ENCODE measurements at regions not wholly inside any gene's neighbourhood (a gene's known extent, or its start where the extent isn't known, plus 50 kb on each side); places are given as distances from the start of the nearest gene placed in this dataset.

- no peak for FAIRE-seq
- Histone ChIP-seq H4K20me1 (ENCODE audit: insufficient read depth, low read length) (no peaks in the 10 kb centered on the region), H3K4me3 (replicated peaks in 1 of 3; ENCODE audit: insufficient read depth in 1 of 3, low read depth in 2 of 3, low read length in 3 of 3) (no peak overlapping the region), H3K9me3 (ENCODE audit: low read length) (no peaks in the 10 kb centered on the region), H3K79me2 (ENCODE audit: insufficient read depth, low read length) (no peaks in the 10 kb centered on the region), H3K27ac (ENCODE audit: extremely low read length, insufficient read depth, low read length) (no peak overlapping the region), H3K4me2 (ENCODE audit: low read depth, low read length) (no peak overlapping the region), H2AFZ (ENCODE audit: low read length) (no peak overlapping the region), H3K36me3 (replicated peaks in 1 of 2; ENCODE audit: control insufficient read depth in 1 of 2, insufficient read depth in 2 of 2, low read length in 2 of 2) (no peaks in the 10 kb centered on the region), H3K4me1 (ENCODE audit: insufficient read depth, low read length) (no peaks in the 10 kb centered on the region), H3K27me3 (ENCODE audit: control insufficient read depth in 1 of 2, insufficient read depth in 2 of 2, low read length in 2 of 2) (peaks cover 0 to 3% of the 10 kb centered on the region in 2 experiments; a peak in 2 of 5 replicates), H3K9ac (ENCODE audit: insufficient read depth, low read depth, low read length) (no peak overlapping the region)
- intact Hi-C loops (cut with micrococcal nuclease; ENCODE audit: unreplicated experiment): no loop called here
- ChIA-PET CTCF (ENCODE audit: low intra/inter-chr PET ratio, low total read pairs) (no interaction called here), POLR2A (no interaction called here)
- BruUV-seq (replicated peaks): no TSS peak
- 10% methylated on average over 2 of the region's 2 CpGs for WGBS (ENCODE audit: low lambda C conversion rate)
- in situ Hi-C loops (cut with HindIII; ENCODE audit: extremely low pct_ligation_motif_present, low pct_unique_long_range_greater_than_20kb): no loop called here
- TF ChIP-seq CAMTA2 (CRISPR knock-in tag; IDR thresholded peaks at IDR 0.05; ENCODE audit: borderline replicate concordance) (no peak), ARNT (IDR thresholded peaks at IDR 0.05) (no peak), KDM2A (CRISPR knock-in tag; IDR thresholded peaks at IDR 0.05; ENCODE audit: borderline replicate concordance, low read depth) (no peak), ZNF543 (CRISPR knock-in tag; IDR thresholded peaks at IDR 0.05) (no peak), ASH2L (IDR thresholded peaks at IDR 0.05; ENCODE audit: insufficient read length, low read depth, low read length) (no peak)
- ATAC-seq: no peak
- no peak for DNase-seq (ENCODE audit: low spot score)
Observed at GRCh38 chr1:214974002-214974401, 108.5 kb upstream of the KCNK2 start.

DNA sequence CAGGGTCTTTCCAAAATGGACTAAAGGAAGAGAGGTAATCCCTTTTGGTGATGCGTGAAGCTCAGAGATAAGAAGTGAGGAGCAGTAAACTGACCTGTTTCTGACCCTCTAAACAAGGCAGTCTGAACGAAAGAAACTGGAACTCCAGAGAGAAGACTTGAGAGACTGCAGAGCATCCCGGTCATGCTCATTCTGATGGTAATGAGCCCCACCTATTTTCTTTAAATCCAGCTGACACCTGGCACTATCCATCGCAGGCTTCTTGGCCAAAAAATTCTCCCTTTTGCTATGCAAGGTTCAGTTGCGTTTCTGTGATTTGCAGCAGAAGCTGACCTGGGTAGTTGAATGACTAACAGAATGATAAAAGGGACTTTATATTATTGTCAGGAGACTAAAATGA lies 105.9 kb upstream of the KCNK2 start:
- BruUV-seq (replicated peaks): no TSS peak
- Histone ChIP-seq H4K20me1 (ENCODE audit: insufficient read depth, low read length) (no peaks in the 10 kb centered on the region), H3K9me3 (ENCODE audit: low read length) (no peaks in the 10 kb centered on the region), H3K27me3 (ENCODE audit: control insufficient read depth in 1 of 2, insufficient read depth in 2 of 2, low read length in 2 of 2) (peaks cover 0 to 3% of the 10 kb centered on the region in 2 experiments; a peak in 2 of 5 replicates), H3K9ac (ENCODE audit: insufficient read depth, low read depth, low read length) (no peak overlapping the region), H2AFZ (ENCODE audit: low read length) (no peak overlapping the region), H3K4me2 (ENCODE audit: low read depth, low read length) (no peak overlapping the region), H3K79me2 (ENCODE audit: insufficient read depth, low read length) (no peaks in the 10 kb centered on the region), H3K36me3 (replicated peaks in 1 of 2; ENCODE audit: control insufficient read depth in 1 of 2, insufficient read depth in 2 of 2, low read length in 2 of 2) (no peaks in the 10 kb centered on the region), H3K27ac (ENCODE audit: extremely low read length, insufficient read depth, low read length) (no peak overlapping the region), H3K4me3 (replicated peaks in 1 of 3; ENCODE audit: insufficient read depth in 1 of 3, low read depth in 2 of 3, low read length in 3 of 3) (no peak overlapping the region), H3K4me1 (ENCODE audit: insufficient read depth, low read length) (no peaks in the 10 kb centered on the region)
- ChIA-PET CTCF (ENCODE audit: low intra/inter-chr PET ratio, low total read pairs) (no interaction called here), POLR2A (no interaction called here)
- no peak for FAIRE-seq
- intact Hi-C loops (cut with micrococcal nuclease; ENCODE audit: unreplicated experiment) (no loop called here), in situ Hi-C loops (cut with HindIII; ENCODE audit: extremely low pct_ligation_motif_present, low pct_unique_long_range_greater_than_20kb) (no loop called here)
- no peak for TF ChIP-seq MIER3 (CRISPR knock-in tag; IDR thresholded peaks at IDR 0.05; ENCODE audit: borderline replicate concordance)
- no peak for TF ChIP-seq TOPORS (CRISPR knock-in tag; IDR thresholded peaks at IDR 0.05)
- TF ChIP-seq KLF15 (CRISPR knock-in tag; IDR thresholded peaks at IDR 0.05; ENCODE audit: borderline replicate concordance): no peak
- no peak for TF ChIP-seq ZNF557 (CRISPR knock-in tag; IDR thresholded peaks at IDR 0.05)
- no peak for TF ChIP-seq BRCA1 (CRISPR knock-in tag; IDR thresholded peaks at IDR 0.05)
- TF ChIP-seq SMARCC2 (IDR thresholded peaks at IDR 0.05): no peak
- no peak for TF ChIP-seq PHF8 (CRISPR knock-in tag; IDR thresholded peaks at IDR 0.05)
- no peak for ATAC-seq
- no peak for DNase-seq (ENCODE audit: low spot score)
- WGBS (ENCODE audit: low lambda C conversion rate): 6% methylated on average over 4 of the region's 5 CpGs

All from HepG2 (cell line).